ENCODE measurements at regions not wholly inside any gene's neighbourhood (a gene's known extent, or its start where the extent isn't known, plus 50 kb on each side); places are given as distances from the start of the nearest gene placed in this dataset.

DNA sequence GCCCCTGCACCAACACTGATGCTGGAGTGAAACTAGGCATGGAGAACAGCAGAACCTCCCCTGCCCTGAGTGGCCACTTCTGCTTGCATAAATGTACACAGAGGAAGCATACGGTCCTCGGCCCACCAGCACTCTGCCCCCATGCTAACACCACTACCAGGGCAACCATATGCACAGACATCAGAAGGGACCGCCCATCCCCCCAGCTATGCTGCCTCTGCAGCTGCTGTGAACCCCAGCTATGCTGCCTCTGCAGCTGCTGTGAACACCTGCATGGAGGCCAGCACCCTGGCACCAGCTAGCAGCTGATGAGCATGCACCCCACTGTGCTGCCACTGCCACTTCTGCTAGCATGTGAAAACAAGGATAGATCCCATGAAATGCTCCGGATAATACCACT lies 250.3 kb downstream of the TUSC1 start:
- DNase-seq = no peak
- intact Hi-C loops (cut with DNase I) = loop anchor here (5.0 kb wide), 1 partner anchor 59 kb away; no protein-coding TSS in a partner anchor

DNA sequence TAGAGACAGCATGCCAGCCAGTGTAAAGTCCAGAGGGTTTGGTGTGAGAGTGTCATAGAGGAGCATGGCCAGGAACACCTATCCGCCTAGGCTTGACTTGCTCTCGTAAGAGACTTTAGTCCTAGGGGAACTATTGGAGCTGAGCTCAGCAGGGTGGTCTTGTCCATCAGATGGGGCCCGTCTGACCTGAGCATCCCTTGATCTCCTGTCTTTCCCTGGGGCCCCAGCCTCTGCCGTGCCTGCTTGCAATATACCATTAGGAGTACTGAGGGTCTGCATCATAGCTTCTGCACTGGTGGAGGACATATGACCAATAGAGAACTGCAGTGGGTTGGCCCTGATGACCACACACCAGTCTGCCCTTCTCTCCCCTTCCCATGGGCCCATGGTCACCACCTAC lies 251.0 kb downstream of the TUSC1 start:
- Histone ChIP-seq H3K4me3 (no peak overlapping the region), H3K27ac (no peak overlapping the region), H3K9ac (ENCODE audit: low read depth in 2 of 2, low read length in 2 of 2) (no peak overlapping the region), H3K9me3 (no peaks in the 10 kb centered on the region), H3K27me3 (no peaks in the 10 kb centered on the region), H3K4me1 (no peaks in the 10 kb centered on the region), H3K36me3 (no peaks in the 10 kb centered on the region)
- no peak for DNase-seq
- TF ChIP-seq, protein P1, sequence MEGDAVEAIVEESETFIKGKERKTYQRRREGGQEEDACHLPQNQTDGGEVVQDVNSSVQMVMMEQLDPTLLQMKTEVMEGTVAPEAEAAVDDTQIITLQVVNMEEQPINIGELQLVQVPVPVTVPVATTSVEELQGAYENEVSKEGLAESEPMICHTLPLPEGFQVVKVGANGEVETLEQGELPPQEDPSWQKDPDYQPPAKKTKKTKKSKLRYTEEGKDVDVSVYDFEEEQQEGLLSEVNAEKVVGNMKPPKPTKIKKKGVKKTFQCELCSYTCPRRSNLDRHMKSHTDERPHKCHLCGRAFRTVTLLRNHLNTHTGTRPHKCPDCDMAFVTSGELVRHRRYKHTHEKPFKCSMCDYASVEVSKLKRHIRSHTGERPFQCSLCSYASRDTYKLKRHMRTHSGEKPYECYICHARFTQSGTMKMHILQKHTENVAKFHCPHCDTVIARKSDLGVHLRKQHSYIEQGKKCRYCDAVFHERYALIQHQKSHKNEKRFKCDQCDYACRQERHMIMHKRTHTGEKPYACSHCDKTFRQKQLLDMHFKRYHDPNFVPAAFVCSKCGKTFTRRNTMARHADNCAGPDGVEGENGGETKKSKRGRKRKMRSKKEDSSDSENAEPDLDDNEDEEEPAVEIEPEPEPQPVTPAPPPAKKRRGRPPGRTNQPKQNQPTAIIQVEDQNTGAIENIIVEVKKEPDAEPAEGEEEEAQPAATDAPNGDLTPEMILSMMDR (IDR thresholded peaks at IDR 0.05) = no peak
- intact Hi-C loops (cut with DNase I) = loop anchor here (5.0 kb wide), 1 partner anchor 60 kb away; no protein-coding TSS in a partner anchor

More for the DNA sequence above, 250.3 kb downstream of the TUSC1 start:
- Histone ChIP-seq H3K9me3 (no peaks in the 10 kb centered on the region), H3K27ac (no peak overlapping the region), H3K27me3 (no peaks in the 10 kb centered on the region), H3K4me3 (no peak overlapping the region), H3K36me3 (no peaks in the 10 kb centered on the region), H3K4me1 (no peaks in the 10 kb centered on the region), H3K9ac (ENCODE audit: low read depth in 2 of 2, low read length in 2 of 2) (no peak overlapping the region)
- TF ChIP-seq, protein P1 (IDR thresholded peaks at IDR 0.05) = no peak

DNA sequence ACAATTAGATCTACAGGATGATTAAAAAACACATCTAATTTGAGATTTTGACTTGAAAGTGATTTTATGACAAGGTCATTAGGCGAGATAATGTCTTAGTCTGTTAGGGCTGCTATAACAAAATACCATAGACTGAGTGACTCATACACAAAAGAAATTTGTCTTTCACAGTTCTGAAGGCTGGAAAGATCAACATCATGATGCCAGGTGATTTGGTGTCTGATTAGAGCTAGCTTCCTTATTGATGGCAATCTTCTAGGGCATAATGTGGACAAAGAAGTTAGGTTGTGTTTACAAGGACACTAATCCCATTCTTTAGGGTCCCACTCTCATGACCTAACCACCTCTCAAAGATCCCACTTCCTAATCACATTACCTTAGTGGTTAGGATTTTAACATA lies 256.7 kb downstream of the TUSC1 start:
- Histone ChIP-seq H3K4me1 (no peaks in the 10 kb centered on the region), H3K27ac (no peak overlapping the region), H3K9ac (ENCODE audit: low read depth in 2 of 2, low read length in 2 of 2) (no peak overlapping the region), H3K27me3 (no peaks in the 10 kb centered on the region), H3K36me3 (no peaks in the 10 kb centered on the region), H3K9me3 (no peaks in the 10 kb centered on the region), H3K4me3 (no peak overlapping the region)
- TF ChIP-seq, protein P1 (IDR thresholded peaks at IDR 0.05) = no peak
- DNase-seq = no peak
- intact Hi-C loops (cut with DNase I) = no loop called here

DNA sequence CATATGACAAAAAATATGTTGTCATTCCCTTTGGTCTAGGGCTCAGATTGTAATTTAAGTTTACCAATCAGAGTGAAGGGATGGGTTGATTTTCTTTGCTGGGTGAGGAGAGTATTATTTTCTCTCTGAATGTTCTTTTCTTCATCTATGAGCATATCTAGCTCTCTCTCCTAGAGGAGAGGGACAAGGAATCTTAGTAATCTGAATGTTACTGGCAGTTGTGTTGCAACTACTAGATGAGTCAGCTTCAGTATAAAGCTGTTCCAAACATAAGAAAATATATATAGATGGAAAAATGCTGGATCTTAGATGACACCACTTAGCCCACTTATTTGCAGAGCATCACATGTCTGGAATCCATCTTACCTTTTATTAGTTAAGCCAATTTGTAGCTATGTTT lies 259.3 kb downstream of the TUSC1 start:
- Histone ChIP-seq H3K27ac (no peak overlapping the region), H3K36me3 (no peaks in the 10 kb centered on the region), H3K4me3 (no peak overlapping the region), H3K9ac (ENCODE audit: low read depth in 2 of 2, low read length in 2 of 2) (no peak overlapping the region), H3K4me1 (no peaks in the 10 kb centered on the region), H3K27me3 (no peaks in the 10 kb centered on the region), H3K9me3 (no peaks in the 10 kb centered on the region)
- DNase-seq = no peak
- intact Hi-C loops (cut with DNase I) = no loop called here
- TF ChIP-seq, protein P1 (IDR thresholded peaks at IDR 0.05) = no peak

DNA sequence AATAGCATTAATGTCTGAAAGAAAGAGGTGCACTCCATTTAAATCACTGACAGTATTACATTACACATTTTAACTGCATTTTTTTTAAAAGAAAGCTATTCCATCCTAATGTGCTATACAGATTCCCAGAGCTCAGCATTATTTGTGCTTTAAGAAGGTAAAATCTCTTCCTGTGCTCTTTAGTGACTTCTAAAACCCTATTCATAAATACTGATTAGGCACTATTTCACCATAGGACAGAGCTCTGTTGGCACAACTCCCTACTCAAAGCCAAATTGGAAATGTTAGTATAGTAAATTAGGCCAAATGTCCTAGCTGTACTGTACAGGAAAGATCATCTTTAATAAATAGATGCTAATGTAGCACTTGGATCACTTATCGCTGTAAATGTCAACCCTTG lies 262.5 kb downstream of the TUSC1 start:
- no peaks in the 10 kb centered on the region for H3K9me3 ChIP-seq
- no peak for DNase-seq
- intact Hi-C loops (cut with DNase I) = no loop called here

More for the DNA sequence above, 262.5 kb downstream of the TUSC1 start:
- Histone ChIP-seq H3K27me3 (no peaks in the 10 kb centered on the region), H3K9ac (ENCODE audit: low read depth in 2 of 2, low read length in 2 of 2) (no peak overlapping the region), H3K4me3 (no peak overlapping the region), H3K4me1 (no peaks in the 10 kb centered on the region), H3K27ac (no peak overlapping the region), H3K36me3 (no peaks in the 10 kb centered on the region)
- TF ChIP-seq, protein P1 (IDR thresholded peaks at IDR 0.05) = no peak

Data from colonic mucosa (tissue), 4 donors.